Caki2 (cell line): ENCODE measurements at regions not wholly inside any gene's neighbourhood (a gene's known extent, or its start where the extent isn't known, plus 50 kb on each side); places are given as distances from the start of the nearest gene placed in this dataset.

Experiments used
- DNase-seq: peaks from one replicate; pipeline ENCODE4 v3.0.0-alpha.2; 2015; ENCODE audit warnings: low read depth
- in situ Hi-C: cut with HindIII; loops from 2 replicates; pipeline ENCODE4 v1.10.0; 2016; ENCODE audit warnings: low sequenced_read_pairs, low pct_unique_long_range_greater_than_20kb, mixed read lengths

GRCh38 chr17:72422505-72423285 is 301.9 kb downstream of the SOX9 start:
- DNase-seq, result peak; percentile 98
- in situ Hi-C loops, result no loop called here

DNA sequence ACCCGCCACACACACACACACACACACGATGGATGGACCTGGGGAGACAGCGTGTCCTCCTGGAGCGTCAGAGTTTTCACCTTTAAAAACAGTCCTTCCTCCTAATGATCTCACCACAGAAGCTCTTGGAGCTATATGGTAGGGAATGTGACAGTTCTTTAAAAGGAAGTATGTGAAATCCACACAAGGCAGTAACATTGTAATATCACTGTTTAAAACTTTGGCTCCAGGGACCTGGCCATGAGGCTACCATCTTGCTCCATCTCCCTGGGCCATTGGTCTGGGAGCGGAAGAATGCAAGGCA is 302.4 kb downstream of the SOX9 start:
- DNase-seq, result no peak
- in situ Hi-C loops, result no loop called here

DNA sequence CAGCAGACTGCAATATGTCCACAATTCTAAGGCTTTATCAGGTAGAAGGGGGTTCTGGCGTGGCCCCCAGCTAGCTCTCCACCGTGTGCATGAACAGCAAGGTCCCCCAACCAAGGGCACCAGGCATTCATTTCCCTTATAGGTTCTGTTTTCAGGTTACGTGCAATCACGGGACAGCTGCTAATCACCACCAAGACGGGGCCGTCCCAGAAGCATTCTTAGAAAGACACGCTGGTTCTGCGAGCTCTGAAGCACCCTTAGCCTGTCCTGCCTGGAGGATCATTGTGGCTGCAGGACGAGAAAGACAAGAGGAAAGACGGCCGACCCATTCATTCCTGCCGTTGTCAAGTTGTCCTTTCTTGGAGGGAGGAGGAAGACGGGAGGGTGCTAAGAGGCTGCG is 302.9 kb downstream of the SOX9 start:
- no peak for DNase-seq
- in situ Hi-C loops, result no loop called here

GRCh38 chr17:72424505-72425117 is 303.8 kb downstream of the SOX9 start:
- no peak for DNase-seq
- in situ Hi-C loops, result no loop called here

- in situ Hi-C loops, result no loop called here
- DNase-seq, result no peak
Observed at GRCh38 chr17:72425133-72425793, 304.4 kb downstream of the SOX9 start.

- in situ Hi-C loops, result no loop called here
- DNase-seq, result no peak
Observed at GRCh38 chr17:72425794-72426168, 305.0 kb downstream of the SOX9 start.

GRCh38 chr17:72426321-72426720 is 305.5 kb downstream of the SOX9 start:
- no peak for DNase-seq
- in situ Hi-C loops, result no loop called here

DNA sequence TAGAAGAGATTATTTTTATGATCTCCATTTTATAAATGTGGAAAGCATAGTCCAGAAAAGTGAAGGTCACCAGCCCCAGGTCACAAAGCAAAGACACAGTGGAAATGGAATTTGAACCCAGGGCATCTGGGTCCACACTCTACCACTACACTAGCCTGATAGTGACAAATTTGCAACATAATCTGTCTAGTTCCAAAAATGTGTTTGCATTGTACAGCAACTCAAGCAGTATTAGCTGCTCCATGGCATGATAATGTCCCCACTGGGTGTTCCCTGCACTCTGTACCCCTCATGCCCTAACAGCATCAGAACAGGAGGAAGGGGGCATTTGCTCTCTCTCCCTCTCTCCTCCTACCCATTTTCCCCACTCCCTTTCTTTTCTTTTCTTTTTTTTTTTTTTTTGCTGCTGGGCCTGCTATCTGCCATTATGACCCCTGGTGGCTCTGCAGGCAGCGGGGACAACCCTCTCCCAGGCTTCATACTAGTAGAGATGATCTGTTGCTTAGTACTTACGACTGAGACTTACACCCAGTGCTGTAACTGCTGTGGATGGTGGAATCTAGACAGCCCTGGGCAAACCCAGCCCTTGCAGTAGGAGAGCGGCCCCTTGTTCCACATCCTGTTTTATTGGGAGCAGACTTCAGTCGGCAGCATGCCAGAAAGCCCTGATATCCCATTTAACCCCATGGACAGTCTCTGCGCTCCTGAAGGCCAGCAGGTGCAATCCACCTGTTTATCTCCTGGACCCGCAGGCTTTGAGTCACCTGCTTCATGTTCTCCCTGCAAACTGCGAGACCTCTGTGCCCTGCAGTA is 306.3 kb downstream of the SOX9 start:
- DNase-seq, result no peak
- in situ Hi-C loops, result no loop called here

- in situ Hi-C loops, result no loop called here
- DNase-seq, result no peak
Observed at GRCh38 chr17:72427761-72428109, 306.9 kb downstream of the SOX9 start.

DNA sequence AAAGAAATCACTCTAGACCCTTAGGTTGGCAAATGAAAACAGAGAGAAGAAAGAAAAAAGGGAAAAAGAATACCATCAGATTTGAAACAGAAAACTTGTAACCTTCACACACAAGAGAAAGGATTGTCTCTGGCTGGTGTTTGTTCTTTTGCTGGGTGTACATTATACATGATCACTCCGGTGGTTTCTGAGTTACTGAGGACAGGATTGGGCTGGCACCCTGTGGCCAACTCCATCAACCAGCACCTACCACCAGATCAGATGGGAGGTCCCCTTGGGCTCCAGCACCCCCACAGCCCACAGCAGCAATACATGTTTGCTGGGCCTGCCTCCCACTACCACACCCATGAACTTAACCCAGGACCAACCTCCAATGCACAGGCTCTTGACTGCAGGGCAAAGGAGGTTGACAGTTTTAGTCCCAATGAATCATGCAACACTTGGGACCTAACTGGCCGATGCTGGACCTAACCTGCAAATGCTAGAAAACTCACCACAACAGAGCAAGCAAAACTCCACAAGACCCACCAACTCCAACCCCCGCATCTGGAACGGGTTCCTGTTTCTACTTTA is 308.3 kb downstream of the SOX9 start:
- no peak for DNase-seq

DNA sequence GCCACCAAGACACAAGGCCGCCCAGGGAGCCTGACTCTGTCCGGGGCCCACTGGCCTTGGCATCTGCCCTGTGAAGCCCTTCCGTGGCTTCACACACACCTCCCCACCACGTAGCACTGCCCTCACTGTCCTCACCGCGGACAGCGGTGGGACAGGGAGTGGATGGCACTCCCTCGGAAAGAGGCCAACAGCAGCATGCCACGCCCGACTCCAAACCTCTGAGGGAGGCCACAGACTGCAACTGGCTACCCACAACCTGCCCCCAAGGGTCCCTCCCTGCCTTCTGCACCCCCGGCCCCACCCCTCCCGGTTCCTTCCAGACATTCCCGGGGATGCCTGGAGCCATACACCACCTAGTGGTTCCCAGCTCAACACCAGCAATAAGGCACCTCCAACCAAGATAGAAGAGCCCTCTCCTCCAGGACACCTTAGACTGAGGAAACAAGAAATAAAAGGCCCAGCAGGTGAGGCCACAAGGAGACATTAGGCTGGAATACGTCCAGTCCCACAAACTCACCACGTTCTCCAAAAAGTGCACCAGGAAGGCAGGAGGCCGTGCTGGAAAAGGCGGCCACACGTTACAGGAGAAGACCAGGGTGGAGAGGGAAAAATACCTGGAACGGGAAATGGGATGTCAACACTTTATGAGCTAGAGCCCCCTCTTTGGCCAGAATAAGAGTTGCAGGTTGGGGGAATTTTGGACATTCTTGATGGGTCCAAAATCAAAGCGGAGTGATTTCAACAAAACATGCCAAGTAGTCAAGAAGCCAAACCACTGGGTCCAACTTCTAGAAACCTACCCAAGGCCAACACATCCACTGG is 310.0 kb downstream of the SOX9 start:
- in situ Hi-C loops, result no loop called here
- DNase-seq, result no peak

More for the DNA sequence above, 308.3 kb downstream of the SOX9 start:
- in situ Hi-C loops, result no loop called here

GRCh38 chr17:72432143-72432621 is 311.4 kb downstream of the SOX9 start:
- in situ Hi-C loops, result no loop called here
- no peak for DNase-seq

DNA sequence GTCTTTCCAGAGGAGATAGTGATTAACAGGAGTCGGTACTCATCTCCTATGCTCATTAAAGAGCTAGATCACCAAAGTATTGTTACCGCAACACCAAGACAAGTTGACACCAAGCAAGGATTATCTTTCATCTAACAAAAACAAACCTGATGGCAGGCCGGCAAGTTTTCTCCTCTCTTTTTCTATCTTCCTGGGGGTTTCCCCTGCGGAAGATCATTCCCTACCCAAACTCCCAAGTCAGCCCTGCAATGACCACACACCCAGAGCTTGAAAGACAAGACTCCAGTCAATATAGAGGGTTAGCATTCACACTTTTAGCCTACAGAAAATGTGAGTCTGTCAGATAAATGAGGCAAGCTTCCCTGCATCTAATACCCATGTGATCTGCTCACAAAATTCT is 312.1 kb downstream of the SOX9 start:
- in situ Hi-C loops, result no loop called here
- DNase-seq, result no peak

GRCh38 chr17:72433797-72434196 is 313.0 kb downstream of the SOX9 start:
- no peak for DNase-seq
- in situ Hi-C loops, result no loop called here

- in situ Hi-C loops, result no loop called here
- no peak for DNase-seq
Observed at GRCh38 chr17:72434581-72434980, 313.8 kb downstream of the SOX9 start.

DNA sequence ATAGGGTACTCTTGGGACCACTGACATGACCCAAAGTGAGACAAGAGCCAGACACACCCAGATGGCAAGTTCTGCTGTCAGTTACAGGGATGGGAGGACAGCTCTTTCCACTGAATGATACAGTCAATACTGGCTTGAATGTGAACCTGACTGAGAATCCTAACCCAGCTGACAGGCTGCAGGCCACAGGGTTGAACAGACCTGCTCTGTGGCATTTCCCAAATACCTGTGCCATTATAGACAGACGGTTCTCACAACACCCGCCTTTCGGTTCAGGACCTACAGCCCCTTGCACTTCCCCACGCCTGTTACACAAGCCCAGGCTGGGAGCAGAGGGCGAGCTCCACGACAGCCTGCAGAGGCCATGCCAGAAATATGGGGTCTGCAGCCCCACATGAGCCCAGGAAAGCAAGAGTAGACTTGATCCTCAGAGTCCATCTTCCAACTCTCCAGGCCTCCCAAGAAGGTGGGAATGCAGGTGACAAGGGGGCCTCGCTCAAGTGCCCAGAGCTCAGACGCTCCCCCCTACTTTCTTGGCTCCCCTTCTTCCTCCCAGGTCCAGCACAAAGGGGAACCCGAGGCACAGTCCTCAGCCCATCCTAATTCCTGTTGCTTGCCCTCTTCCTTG is 314.3 kb downstream of the SOX9 start:
- in situ Hi-C loops, result no loop called here
- no peak for DNase-seq

GRCh38 chr17:72438783-72439182 is 318.0 kb downstream of the SOX9 start:
- in situ Hi-C loops, result no loop called here
- DNase-seq, result no peak
